Body of pancreas (tissue), 4 donors: ENCODE measurements at regions not wholly inside any gene's neighbourhood (a gene's known extent, or its start where the extent isn't known, plus 50 kb on each side); places are given as distances from the start of the nearest gene placed in this dataset.

Experiments
- POLR2A ChIP-seq, 3 donors: fragments of 450-650 bp; IDR thresholded peaks; one replicate each; pipeline ENCODE4 v1.6.1; 2016; ENCODE audit warnings: antibody characterized with exemption in 3 of 3, mild to moderate bottlenecking in 2 of 3
- TF ChIP-seq, protein P1 (sequence below), 7 experiments: fragments of 450-650 bp in 4 of 7; fragments of 200-600 bp in 3 of 7; sonication (generic) in 3 of 7; IDR thresholded peaks; one replicate each; pipeline ENCODE4 v1.5.1; 2016 to 2019; ENCODE audit warnings: antibody characterized with exemption in 7 of 7

DNA sequence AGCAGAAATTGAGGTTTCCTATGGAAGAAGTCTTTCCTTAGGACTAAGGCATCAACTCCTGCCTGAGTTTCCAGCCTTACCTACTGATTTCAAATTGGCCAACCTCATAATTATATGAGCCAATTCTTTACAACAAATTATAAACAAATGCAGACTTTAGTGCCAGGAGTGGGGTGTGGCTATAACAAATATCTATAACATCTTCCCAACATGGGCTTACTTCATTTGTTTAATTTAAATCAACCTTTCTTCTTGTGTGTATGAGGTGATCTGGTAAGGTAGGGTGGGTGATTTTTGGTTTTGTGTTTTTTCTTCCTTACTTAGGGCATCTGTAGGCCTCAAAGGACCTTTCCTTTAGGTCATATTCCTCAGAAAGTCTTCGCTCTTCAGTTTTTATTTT is 354.9 kb downstream of the SHANK2 start:
- TF ChIP-seq, protein P1, sequence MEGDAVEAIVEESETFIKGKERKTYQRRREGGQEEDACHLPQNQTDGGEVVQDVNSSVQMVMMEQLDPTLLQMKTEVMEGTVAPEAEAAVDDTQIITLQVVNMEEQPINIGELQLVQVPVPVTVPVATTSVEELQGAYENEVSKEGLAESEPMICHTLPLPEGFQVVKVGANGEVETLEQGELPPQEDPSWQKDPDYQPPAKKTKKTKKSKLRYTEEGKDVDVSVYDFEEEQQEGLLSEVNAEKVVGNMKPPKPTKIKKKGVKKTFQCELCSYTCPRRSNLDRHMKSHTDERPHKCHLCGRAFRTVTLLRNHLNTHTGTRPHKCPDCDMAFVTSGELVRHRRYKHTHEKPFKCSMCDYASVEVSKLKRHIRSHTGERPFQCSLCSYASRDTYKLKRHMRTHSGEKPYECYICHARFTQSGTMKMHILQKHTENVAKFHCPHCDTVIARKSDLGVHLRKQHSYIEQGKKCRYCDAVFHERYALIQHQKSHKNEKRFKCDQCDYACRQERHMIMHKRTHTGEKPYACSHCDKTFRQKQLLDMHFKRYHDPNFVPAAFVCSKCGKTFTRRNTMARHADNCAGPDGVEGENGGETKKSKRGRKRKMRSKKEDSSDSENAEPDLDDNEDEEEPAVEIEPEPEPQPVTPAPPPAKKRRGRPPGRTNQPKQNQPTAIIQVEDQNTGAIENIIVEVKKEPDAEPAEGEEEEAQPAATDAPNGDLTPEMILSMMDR (IDR thresholded peaks at IDR 0.05) = no peak
- TF ChIP-seq POLR2A (IDR thresholded peaks at IDR 0.05) = no peak
